Hepatocyte (in vitro differentiated cells): ENCODE measurements at regions not wholly inside any gene's neighbourhood (a gene's known extent, or its start where the extent isn't known, plus 50 kb on each side); places are given as distances from the start of the nearest gene placed in this dataset.
"Not testable (repeated sequence)": the region's sequence is repeated elsewhere in the genome, so short reads cannot be mapped to it uniquely, and the experiment has no call there.

Experiments used
- CTCF ChIP-seq: fragments of 200-600 bp; sonication (generic); IDR thresholded peaks from 2 replicates; pipeline ENCODE4 v1.5.1; 2016; ENCODE audit warnings: antibody characterized with exemption, mild to moderate bottlenecking; ENCODE audit not compliant: poor library complexity
- EZH2 ChIP-seq: fragments of 200-600 bp; sonication (generic); IDR thresholded peaks from 2 replicates; pipeline ENCODE4 v1.6.1; 2016; ENCODE audit warnings: antibody characterized with exemption, mild to moderate bottlenecking, borderline replicate concordance

GRCh38 chr6:6068157-6068556 lies 61.4 kb upstream of the NRN1 start:
- TF ChIP-seq CTCF, EZH2: not testable (repeated sequence)
